ENCODE measurements at regions not wholly inside any gene's neighbourhood (a gene's known extent, or its start where the extent isn't known, plus 50 kb on each side); places are given as distances from the start of the nearest gene placed in this dataset.
A peak's percentile ranks its signal among the peaks of the same experiment; 100 is the strongest.
"Not testable (repeated sequence)": the region's sequence is repeated elsewhere in the genome, so short reads cannot be mapped to it uniquely, and the experiment has no call there.

DNA sequence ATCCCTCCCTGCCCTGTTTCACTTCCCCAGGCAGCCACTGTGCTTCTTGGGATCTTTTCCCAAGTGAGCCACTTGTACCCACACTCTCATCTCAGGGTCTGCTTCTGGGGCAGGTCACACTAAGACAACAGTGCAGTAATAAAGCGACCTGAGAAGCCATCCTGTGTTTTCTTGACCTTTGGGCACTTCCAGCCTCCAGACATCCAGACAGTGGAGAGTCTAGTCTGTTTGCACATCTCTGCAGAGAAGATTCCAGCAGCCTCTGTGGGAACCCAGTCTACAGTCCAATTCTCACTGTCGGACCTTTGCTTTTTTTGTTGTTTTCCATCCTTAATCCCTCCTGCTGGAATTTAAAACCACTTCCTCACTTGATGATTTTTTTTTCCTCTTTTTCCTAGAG lies 50.3 kb upstream of the ATP6AP2 start:
- no peak for DNase-seq (ENCODE audit: low spot score)

DNA sequence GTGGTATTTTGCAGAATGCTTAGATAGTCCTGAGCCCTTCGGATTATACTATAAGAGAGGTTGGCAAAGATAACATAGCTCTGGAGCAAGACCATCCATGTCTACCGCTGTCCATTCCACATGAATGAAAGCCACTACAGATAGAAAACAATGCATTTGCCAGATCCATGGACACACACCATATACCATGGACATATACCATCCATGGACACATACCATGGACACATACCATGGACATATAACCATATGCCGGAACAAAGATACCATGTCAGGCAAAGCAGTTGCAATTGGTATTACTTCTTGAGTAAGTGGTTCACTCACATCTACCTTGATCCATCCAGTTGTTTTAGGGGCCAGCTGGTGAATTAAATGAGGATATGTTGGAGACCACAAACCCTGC lies 53.2 kb upstream of the ATP6AP2 start:
- DNase-seq (ENCODE audit: low spot score) = no peak

DNA sequence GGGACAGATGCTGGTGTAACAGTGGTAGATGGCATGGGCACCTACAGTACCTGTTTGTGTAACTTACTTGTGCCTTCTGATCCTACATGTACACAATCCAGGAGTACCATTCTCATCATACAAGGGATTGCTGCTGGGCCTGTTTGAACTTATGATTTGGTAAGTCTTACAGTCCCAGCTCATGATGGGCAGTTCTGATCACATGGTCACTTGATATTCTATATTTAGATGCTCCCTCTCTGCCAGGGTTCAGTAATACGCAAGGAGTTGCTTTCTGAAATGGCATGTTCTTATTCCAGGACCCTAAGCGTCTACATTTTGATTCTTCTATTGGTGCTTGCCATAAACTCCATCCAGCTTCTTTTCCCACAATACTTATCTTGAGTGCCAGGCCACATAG lies 54.4 kb upstream of the ATP6AP2 start:
- DNase-seq (ENCODE audit: low spot score) = no peak

DNA sequence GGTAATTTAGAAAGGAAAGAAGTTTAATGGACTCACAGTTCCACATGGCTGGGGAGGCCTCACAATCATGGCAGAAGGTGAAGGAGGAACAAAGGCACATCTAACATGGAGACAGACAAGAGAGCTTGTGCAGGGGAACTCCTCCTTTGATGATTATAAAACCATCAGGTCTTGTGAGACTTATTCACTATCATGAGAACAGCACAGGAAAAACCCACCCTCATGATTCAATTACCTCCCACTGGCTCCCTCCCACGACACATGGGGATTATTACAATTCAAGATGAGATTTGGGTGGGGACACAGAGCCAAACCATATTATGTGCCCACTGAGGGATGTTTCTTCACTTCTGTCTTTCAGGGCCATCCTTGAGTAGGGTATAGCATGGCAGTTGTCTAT lies 54.9 kb upstream of the ATP6AP2 start:
- not testable (repeated sequence) for DNase-seq (ENCODE audit: low spot score)

DNA sequence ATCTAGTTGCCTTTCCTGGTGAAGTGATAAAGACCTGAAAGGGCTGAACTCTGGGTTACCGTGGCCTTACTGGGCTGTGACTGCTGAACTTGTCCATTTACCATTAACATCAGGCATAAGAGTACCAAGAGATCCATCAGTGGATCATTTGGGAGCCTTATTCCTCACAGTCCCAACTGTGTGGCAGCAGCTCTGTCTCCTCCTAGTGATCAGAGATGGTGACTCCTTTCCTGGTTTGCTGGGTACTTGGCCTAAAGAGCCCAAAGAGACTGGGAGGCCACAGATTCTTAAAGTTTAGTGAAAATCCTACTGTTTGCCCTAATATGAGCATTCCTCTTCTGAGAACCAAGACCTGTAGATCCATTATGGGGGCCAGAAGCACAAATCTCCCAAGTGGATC lies 56.3 kb upstream of the ATP6AP2 start:
- no peak for DNase-seq (ENCODE audit: low spot score)

DNA sequence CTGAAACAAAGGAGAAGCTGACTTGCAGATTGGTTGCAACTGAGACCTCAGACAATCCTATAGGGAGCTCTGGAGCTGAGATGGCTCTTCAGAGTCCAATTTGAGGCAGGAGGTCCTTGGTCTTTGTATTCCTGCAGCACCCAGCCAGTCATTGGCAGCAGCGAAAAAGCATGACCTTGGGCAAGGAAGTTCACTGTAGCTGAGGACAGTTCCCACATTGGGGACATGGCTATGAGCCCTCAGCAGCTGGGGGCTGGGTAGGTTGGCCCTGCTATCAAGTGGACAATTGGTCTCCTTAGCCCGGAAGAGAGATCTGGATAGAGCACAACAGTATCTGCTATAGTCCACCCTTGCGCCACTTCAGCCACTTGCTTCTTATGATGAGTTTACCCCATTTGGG lies 56.9 kb upstream of the ATP6AP2 start:
- DNase-seq (ENCODE audit: low spot score) = no peak

DNA sequence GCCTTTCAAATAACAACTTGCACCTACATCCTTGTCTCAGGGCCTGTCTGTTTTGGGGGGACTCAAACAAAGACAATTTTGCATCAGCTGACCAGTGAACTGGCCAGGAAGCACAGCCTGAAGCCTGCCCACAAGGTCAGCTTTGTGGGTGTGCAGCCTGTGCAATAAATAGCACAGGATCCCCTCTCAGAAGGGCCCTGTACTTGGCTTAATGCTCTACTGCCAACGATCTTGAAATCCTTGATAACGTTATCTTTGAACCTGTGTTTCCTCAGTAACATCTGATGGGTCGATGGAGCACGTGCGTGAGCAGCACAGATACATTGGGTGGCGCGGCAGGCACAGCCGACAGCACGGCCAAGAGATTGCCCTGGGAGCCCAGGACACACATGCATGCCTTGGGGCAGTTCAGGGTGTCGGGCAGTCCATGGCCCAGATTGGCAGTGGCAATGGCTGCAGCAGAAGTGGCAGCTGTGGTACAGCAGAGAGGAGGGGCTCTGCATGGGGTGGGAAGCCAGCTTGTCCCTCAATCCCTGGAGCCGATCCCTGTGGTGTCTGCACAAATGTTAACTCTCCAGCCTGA lies 58.8 kb upstream of the ATP6AP2 start:
- no peak for DNase-seq (ENCODE audit: low spot score)

DNA sequence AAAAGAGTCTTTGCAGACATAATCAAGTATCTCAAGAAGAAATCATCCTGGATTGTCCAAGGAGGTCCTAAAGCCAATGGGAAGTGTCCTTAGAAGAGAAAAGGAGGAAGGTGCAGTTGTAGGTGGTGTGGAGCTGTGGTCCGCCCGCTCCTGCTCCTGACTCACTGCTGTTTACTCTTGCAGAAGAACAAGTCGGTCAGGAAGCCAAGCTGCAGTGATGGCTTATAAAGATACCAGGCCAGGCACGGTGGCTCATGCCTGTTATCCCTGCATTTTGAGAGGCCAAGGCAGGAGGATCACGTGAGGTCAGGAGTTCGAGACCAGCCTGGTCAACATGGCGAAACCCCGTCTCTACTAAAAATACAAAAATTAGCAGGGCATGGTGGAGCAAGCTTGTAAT lies 66.4 kb upstream of the ATP6AP2 start:
- DNase-seq (ENCODE audit: low spot score) = no peak

DNA sequence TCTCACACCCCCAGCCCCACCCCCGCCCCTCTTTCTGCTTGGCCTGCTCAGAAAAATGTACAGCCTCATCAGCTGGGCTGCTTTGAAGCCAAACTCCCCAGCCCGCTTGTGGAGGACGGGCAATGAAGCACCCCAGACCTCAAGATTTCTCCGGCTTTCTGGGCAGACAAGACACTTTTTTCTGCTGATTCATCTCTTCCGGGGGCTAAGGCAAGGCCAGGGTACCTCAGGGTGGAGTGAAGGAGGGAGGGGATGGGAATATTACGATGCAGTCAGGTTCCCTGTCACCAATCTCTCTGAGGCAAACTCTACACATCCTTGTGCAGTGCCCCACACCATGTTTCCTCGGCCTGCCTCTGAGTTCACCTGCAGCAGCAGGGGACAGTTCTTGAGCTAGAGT lies 66.9 kb upstream of the ATP6AP2 start:
- DNase-seq (ENCODE audit: low spot score) = no peak

DNA sequence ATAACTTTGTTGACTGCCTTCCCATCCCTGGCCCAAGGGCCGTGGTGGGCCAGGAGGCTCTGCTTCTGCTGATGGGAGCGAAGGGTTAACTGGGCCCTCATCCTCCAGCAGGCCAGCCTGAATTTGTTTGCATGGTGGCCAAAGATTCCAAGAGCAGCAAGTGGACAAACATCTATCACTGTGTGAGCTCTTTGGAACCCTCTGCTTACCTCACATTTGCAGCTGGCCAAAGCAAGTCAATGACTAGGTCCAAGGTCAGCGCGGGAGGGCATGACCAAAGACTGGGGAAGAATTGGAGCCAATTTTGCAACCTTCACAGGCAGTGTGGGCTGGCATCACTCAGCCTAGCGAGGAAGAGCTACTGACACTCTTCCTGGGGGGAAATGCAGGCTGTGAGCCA lies 67.8 kb upstream of the ATP6AP2 start:
- DNase-seq (ENCODE audit: low spot score) = peak; percentile 19

DNA sequence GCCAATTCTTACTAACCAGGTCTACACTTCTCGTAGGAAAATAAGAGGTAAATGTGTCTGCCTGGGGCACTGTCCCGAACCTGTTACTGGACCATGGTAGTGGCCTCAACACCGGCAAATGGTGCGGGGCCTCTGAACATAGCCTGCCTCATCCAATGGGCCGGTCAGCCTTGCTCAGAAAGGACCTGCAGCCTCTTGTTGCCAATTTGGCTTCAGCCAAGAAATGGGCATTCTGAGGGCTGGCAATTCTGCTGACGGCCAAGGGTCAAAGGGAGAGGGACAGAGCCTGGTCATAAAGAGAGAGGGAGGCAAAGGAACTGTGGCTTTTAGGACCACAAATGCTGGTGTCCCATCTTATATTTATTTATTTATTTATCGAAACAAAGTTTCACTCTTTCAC lies 69.5 kb upstream of the ATP6AP2 start:
- no peak for DNase-seq (ENCODE audit: low spot score)

DNA sequence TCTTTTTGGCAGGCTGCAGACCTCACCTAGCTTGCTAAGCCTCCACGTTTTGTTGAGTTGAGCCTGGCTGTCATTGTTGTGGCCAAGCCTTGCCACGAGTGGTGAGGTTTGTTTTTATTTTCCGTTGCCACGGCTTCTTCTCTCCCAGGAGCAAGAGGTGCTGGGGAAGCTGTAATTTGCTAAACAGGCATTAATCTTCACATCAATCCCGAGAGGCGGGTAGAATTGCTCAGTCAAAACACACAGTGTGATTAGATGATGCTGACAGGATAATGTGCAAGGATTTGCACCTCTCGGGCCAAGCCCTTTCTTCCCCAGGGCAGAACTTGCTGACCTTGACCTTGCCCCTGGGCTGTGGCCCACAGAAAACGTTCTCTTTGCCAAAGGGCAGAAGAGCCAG lies 72.2 kb upstream of the ATP6AP2 start:
- DNase-seq (ENCODE audit: low spot score) = no peak

DNA sequence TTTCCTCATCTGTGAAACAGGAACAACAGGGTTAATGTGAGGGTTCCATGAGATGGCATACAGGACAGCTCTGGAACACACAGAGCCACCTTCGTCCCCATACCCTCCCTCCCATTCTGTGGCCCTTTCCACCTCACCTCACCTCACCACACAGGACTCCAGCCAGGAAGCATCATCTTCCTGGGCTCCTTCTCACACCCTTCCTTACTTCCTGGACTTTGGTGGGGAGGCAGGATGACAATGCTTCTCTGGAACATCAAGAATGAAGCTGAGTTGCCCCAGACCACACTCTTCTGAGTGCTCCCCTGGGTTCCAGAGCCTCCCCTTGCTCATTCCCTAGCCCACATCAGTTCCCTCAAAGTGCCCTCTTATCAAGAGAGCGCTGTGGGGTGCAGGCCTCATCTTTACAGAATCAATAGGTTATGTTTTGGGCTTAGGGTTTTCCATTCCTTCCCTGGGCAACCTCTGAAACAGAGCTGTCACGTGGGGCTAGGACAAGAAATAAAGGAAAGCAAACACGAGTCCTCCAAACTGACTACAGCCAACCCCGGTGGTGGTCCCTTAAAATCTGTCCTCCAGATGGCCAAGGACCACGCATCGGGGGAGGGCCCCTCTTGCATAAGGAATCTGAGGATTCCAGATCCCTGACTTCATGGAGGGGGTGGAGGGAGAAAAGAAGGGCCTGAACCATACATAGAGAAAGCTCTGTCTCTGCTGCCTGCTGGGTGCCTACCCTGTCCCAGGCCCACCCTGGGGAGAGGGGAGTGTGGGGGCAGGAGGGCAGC lies 74.4 kb upstream of the ATP6AP2 start:
- no peak for DNase-seq (ENCODE audit: low spot score)

DNA sequence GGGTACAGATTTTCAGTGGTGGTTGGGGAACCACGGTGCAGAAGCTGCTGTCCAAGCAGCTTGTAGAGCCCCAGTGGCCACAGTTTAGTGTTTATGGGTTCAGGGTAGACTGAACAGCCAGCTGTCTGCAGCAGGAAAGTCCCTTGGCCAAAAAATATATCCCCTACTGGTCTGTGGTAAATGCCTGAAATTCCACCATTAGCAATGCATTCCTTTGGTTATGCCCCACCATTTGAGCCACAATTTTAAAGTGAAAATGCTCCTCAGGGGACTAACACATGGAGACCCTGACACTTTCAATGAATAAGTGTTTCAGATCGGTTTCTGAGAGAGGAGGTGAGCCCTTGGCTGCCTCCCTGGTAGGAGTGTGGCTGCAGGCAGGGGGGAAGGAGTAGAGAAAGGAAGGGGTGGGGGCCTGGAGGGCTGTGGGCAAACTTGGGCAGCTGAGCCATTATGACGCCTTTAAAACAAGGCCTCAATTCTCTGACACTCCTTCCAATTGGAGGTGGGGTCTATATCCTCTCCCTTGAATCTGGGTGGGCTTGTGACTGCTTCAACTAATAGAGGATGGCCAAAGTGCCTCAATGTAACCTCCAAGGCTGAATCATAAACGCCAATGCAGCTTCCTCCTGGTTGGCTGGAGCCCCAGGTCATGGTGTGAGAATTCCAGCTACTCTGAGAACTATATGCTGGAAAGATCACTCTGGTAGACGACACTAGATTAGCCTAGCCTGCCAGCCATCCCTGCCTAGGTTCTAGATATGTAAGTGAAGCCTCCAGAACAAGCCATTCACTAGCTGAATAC lies 75.8 kb upstream of the ATP6AP2 start:
- DNase-seq (ENCODE audit: low spot score) = no peak

DNA sequence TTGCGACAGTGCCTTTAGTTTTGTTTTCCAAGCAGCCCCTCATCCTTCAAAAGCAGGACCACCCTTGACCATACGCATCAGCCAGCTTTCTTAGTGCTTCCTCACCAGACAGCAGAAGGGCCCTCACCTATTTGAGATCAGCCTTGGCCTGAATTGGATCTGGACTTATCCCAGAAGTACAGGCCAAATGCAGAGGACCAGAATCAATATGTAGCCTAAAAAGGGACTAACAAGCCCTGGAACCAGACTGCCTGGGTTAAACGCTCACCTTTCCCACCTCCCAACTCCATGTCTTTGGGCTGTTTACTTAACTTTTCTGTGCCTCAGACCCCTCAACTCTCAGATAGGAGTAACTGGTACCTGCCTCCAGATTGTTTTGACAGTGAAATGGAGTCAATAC lies 77.7 kb upstream of the ATP6AP2 start:
- DNase-seq (ENCODE audit: low spot score) = no peak

DNA sequence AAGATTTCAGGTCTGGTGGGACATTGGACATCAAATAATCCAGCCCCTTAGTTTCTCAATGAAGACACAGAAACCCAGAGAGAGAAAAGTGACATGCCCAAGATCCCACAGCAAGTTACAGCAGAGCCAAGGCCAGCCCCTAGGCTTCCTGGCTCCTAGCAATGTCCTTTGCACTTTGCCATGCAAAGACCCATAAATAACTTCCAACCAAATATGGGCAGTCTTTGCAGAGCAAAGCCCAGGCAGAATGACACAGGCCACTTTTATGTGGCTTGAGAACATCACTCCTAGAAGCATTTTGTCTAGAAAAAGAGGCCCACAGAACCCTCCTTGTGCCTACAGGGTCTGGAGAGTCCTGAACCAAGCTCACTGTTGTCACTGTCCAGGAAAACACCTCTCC lies 78.1 kb upstream of the ATP6AP2 start:
- no peak for DNase-seq (ENCODE audit: low spot score)

DNA sequence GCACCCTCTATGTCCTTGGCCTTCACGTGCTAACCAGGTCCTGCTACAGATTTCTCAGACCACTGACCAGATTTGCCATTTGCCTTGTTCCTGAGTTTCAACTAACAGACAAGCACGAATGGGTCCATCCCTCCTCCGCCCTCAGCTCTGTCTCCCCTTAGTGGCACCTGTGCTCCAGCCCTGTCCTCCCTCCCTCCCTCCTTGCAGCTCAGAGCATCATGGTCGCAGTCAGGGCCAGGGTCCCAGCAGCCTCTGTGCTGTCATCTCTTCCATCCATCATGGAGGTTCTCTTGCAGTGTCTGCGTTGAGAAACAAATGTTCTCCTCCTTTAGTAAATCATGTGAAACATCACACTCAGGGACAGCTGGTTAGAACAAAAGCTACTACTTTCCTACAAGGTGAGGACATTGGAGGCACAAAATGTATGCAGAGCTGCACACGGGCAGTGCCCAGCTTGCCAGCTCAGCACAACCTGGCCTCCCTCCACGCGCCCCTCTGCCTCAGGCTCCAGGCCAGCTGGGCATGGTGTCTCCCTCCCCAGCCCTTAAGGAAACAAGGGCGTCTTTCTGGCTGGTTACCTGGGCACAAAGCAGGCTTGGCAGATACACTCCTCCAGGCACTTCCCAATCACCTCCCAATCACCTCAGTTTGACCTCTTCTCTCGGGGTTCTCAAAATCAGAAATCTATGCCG lies 79.5 kb upstream of the ATP6AP2 start:
- DNase-seq (ENCODE audit: low spot score) = no peak

DNA sequence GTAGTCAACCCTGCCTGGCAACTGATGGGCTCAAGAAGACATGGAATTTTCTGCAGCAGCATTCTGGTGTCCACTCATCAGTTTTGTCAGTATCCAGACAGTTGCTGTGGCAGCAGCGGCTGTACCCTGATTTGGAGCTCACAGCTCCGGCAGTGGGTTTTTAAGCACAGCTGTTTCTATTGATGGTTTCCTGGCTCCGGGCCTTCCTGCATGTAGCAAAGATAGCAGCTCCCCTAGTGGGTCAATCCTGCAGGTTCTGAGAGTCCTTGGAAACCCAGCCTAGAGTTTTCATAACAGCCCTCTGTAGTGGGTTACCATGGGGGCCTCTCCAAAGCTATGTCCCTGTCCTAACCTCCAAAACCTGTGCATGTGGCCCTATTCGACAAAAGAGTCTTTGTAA lies 84.0 kb upstream of the ATP6AP2 start:
- DNase-seq (ENCODE audit: low spot score) = no peak

DNA sequence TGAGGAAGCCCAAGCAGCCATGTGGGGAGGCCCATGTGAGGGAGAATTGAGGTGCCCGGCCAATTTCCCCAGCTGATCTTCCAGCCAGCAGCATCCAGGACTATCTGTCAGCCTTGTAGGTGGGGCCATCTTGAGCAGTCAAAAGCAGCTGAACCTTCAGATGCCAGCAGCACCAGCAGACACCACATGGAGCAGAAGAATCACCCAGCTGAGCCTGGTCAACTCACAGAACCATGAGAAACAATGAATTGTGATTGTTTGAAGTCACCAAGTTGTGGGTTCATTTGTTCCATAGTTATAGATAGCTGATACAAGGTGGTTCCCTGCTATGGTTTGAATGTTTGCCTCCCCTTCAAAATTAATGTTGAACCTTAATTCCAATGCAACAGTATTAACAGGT lies 85.1 kb upstream of the ATP6AP2 start:
- no peak for DNase-seq (ENCODE audit: low spot score)

DNA sequence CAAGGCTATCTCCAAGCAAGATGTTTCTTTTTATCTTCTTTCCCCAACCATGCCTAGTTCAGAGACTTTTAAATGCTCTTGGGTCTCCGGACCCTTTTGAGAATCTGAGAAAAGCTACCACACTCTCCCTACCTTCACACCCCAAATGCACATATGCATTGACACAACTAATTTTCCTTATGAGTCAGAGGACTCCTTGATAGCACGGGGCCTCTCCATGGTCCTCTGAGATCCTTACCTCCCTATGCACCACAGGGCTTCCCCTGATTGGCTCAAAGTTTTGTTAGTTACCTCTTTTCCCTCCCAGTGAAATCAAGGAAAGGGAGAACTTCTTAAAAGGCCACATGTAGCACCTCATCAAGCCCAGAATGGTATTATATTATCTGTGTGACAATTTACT lies 86.8 kb upstream of the ATP6AP2 start:
- DNase-seq (ENCODE audit: low spot score) = no peak

DNA sequence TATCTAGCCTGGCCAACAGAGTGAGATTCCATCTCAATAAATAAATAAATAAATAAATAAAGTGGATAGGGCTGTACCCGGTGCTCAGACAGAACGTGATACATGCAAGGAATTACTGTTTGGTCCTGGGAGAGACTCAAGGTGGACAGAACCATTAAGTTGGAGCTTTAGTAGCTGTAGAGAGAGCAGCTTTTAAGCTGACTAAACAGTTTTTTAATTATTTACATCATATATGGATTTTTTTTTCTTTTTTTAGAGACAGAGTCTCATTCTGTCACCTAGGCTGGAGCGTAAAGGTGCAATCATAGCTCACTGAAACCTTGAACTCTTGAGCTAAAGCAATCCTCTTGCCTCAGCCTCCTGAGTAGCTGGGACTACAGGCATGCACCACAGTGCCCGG lies 92.5 kb upstream of the ATP6AP2 start:
- DNase-seq (ENCODE audit: low spot score) = no peak

DNA sequence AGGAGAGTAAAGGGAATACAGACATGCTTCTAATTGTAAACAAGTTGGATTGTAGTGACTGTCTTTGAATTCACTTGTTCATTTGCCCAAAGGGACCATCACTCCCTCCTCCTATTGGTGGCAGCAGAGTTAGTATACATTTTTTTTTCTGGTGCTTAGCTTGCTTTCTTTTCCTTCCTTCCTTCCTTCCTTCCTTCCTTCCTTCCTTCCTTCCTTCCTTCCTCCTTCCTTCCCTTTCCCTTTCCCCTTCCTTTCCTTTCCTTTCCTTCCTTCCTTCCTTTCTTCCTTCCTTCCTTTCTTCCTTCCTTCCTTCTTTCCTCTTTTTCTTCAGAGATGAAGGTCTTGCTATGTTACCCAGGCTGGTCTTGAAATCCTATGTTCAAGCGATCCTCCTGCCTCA lies 94.8 kb upstream of the ATP6AP2 start:
- no peak for DNase-seq (ENCODE audit: low spot score)

Measured in HuH-7.5 (cell line).